ENCODE measurements at regions not wholly inside any gene's neighbourhood (a gene's known extent, or its start where the extent isn't known, plus 50 kb on each side); places are given as distances from the start of the nearest gene placed in this dataset.

DNA sequence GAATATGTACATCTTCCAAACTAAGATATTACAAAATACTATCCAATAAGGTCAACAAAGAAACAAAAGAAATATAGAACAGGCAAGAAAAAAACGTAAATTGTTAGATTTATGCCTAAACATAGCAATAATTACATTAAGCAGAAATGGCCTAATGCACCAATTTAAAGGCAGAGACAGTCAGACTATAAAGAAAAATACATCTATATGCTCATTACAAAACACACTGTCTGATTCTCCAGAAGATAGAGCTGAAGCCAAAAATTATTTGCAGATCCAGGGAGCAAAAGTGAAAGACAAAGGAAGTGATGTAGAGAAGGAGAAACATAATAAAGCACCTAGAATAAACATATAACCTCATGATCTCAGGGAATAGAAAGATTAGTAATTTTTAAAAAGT is 246.9 kb downstream of the PAPSS1 start:
- WGBS (ENCODE audit: insufficient coverage): no CpG with 5 or more reads among the region's 1 CpG
- no peaks in the 10 kb centered on the region for H3K4me1 ChIP-seq (ENCODE audit: control insufficient read depth, insufficient read depth, low read length)
- no peaks in the 10 kb centered on the region for H3K27me3 ChIP-seq (ENCODE audit: control insufficient read depth, insufficient read depth, low read length)
- H3K4me3 ChIP-seq (ENCODE audit: low read depth, low read length): no peak overlapping the region
- DNase-seq (ENCODE audit: low read depth in 4 of 6, low spot score in 6 of 6): no peak
- H3K27ac ChIP-seq (ENCODE audit: low read depth, low read length): no peak overlapping the region
- H3K36me3 ChIP-seq (ENCODE audit: control insufficient read depth, insufficient read depth, low read length): no peaks in the 10 kb centered on the region
- H3K9me3 ChIP-seq (ENCODE audit: control insufficient read depth, insufficient read depth, low read length): no peaks in the 10 kb centered on the region

DNA sequence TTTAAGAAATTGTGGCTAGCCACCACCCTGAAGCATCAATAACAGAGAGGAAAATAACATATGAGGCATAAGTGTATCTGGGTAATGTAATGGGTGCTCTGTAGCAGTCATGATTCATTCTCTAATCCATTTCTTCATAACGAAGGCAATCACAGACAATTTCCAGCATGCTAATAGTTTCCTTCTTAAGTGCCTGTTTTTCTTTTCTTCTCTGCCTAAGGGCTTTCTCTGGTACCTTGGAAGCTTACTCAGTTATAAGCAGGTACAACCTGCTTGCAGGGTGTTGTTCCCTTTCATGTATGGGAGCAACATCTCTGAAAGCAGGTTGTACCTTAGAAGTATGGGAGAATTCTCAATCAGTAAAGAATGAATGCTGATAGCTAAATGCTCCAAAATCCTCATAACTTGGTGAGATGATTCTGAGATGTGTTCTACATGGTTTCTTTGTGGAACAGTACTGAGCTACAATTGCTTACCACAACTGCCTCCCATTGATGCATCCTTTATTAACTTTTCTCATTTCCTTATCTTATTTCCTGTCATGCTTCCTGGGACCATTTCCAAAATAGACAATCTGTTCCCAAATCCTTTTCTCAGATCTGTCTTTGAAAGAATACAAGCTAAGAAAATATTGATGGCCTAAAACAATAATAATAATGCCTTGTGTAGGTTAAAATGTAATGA is 247.6 kb downstream of the PAPSS1 start:
- DNase-seq (ENCODE audit: low read depth in 4 of 6, low spot score in 6 of 6): no peak
- no CpG with 5 or more reads among the region's 1 CpG for WGBS (ENCODE audit: insufficient coverage)
- Histone ChIP-seq H3K9me3 (ENCODE audit: control insufficient read depth, insufficient read depth, low read length) (no peaks in the 10 kb centered on the region), H3K4me3 (ENCODE audit: low read depth, low read length) (no peak overlapping the region), H3K4me1 (ENCODE audit: control insufficient read depth, insufficient read depth, low read length) (no peaks in the 10 kb centered on the region), H3K27ac (ENCODE audit: low read depth, low read length) (no peak overlapping the region), H3K27me3 (ENCODE audit: control insufficient read depth, insufficient read depth, low read length) (no peaks in the 10 kb centered on the region), H3K36me3 (ENCODE audit: control insufficient read depth, insufficient read depth, low read length) (no peaks in the 10 kb centered on the region)

DNA sequence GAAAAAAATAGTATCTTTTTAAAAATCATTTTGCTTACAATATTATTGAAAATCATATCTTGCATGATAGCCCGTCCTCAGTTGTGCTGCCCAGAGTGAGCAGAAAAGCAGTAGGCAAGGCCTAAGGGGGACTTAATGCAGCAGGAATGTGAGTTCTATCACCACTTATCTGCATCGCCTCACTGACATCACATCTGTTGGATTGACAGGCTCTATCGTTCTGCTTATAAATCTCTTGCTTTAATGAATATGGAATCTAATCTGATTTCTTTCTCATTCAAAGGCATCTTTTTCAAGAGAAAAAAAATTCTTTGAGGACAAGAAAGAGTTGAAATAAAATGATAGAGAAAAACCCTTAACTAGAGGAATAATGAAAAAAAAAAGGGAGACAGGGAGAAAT is 249.9 kb downstream of the PAPSS1 start:
- H3K36me3 ChIP-seq (ENCODE audit: control insufficient read depth, insufficient read depth, low read length): no peaks in the 10 kb centered on the region
- no peaks in the 10 kb centered on the region for H3K27me3 ChIP-seq (ENCODE audit: control insufficient read depth, insufficient read depth, low read length)
- H3K4me3 ChIP-seq (ENCODE audit: low read depth, low read length): no peak overlapping the region
- H3K27ac ChIP-seq (ENCODE audit: low read depth, low read length): no peak overlapping the region
- H3K9me3 ChIP-seq (ENCODE audit: control insufficient read depth, insufficient read depth, low read length): no peaks in the 10 kb centered on the region
- peak in 1 of 6 donors; percentile 47 for DNase-seq (ENCODE audit: low read depth in 4 of 6, low spot score in 6 of 6)
- WGBS (ENCODE audit: insufficient coverage): no CpG with 5 or more reads among the region's 3 CpGs
- no peaks in the 10 kb centered on the region for H3K4me1 ChIP-seq (ENCODE audit: control insufficient read depth, insufficient read depth, low read length)

DNA sequence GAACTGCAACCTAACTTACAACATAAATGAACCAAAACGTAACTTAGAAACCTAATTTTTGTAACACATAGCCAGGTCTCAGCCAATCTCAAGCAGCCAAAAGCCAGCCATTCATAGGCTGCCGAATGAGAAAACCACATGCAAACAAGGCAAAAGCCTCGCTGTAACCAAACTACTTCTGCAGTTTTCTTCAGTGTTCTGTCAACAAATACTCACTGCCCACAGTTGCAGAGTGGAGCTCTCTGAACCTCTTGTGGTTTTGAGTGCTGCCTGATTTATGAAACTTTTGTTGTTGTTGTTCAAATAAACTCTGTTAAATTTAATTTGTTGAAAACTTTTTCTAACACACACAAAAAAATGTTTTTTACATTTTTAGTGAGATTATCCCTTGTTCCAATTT is 251.2 kb downstream of the PAPSS1 start:
- DNase-seq (ENCODE audit: low read depth in 4 of 6, low spot score in 6 of 6): no peak
- no peaks in the 10 kb centered on the region for H3K9me3 ChIP-seq (ENCODE audit: control insufficient read depth, insufficient read depth, low read length)
- H3K4me1 ChIP-seq (ENCODE audit: control insufficient read depth, insufficient read depth, low read length): no peaks in the 10 kb centered on the region
- 76% methylated on average over 2 of the region's 3 CpGs for WGBS (ENCODE audit: insufficient coverage)
- H3K36me3 ChIP-seq (ENCODE audit: control insufficient read depth, insufficient read depth, low read length): no peaks in the 10 kb centered on the region
- no peaks in the 10 kb centered on the region for H3K27me3 ChIP-seq (ENCODE audit: control insufficient read depth, insufficient read depth, low read length)
- no peak overlapping the region for H3K27ac ChIP-seq (ENCODE audit: low read depth, low read length)
- no peak overlapping the region for H3K4me3 ChIP-seq (ENCODE audit: low read depth, low read length)

DNA sequence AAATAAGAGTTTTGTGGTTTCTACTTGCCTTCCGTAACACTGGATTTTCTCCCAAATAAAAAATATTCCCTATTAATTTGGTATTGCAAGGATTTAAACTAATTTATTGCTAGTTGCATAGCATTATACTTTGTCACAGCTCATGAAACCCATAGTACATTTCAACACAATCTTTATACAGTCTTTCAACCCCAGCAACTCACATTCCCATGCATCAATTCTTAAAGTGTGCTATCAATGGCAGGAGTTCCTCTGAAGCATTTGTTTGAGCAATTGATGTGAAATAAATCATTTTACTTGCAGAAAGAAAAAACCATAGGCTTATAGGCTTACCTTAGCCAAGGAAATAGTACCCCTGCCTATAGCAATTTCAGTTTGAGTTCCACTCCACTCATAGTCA is 251.9 kb downstream of the PAPSS1 start:
- WGBS (ENCODE audit: insufficient coverage): no CpG with 5 or more reads among the region's 1 CpG

DNA sequence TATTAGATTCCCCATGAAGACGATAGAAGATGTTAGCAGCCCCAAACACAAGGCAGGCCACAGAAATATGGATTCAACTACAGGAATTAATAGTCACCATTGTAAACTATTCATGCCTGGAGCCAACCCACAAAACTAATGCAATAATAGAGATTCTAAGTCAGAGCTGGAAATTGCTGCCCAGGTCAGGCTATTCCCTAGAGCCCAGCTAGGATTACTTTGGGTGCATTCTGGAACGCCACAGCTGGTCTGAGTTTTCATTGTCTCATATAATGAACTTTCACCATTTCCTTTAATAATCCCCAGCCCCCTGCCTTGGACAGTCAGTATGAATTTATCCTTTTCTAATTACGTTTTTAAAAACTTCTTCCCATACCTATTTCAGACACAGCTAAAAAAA is 252.6 kb downstream of the PAPSS1 start:
- Histone ChIP-seq H3K36me3 (ENCODE audit: control insufficient read depth, insufficient read depth, low read length) (no peaks in the 10 kb centered on the region), H3K4me1 (ENCODE audit: control insufficient read depth, insufficient read depth, low read length) (no peaks in the 10 kb centered on the region), H3K27me3 (ENCODE audit: control insufficient read depth, insufficient read depth, low read length) (no peaks in the 10 kb centered on the region), H3K4me3 (ENCODE audit: low read depth, low read length) (no peak overlapping the region), H3K27ac (ENCODE audit: low read depth, low read length) (no peak overlapping the region), H3K9me3 (ENCODE audit: control insufficient read depth, insufficient read depth, low read length) (no peaks in the 10 kb centered on the region)
- WGBS (ENCODE audit: insufficient coverage): 88% methylated on average over 2 of the region's 3 CpGs
- DNase-seq (ENCODE audit: low read depth in 4 of 6, low spot score in 6 of 6): no peak

More for the DNA sequence above, 251.9 kb downstream of the PAPSS1 start:
- H3K36me3 ChIP-seq (ENCODE audit: control insufficient read depth, insufficient read depth, low read length): no peaks in the 10 kb centered on the region
- H3K4me3 ChIP-seq (ENCODE audit: low read depth, low read length): no peak overlapping the region
- H3K9me3 ChIP-seq (ENCODE audit: control insufficient read depth, insufficient read depth, low read length): no peaks in the 10 kb centered on the region
- no peaks in the 10 kb centered on the region for H3K4me1 ChIP-seq (ENCODE audit: control insufficient read depth, insufficient read depth, low read length)
- DNase-seq (ENCODE audit: low read depth in 4 of 6, low spot score in 6 of 6): peak in 1 of 6 donors; percentile 42
- H3K27me3 ChIP-seq (ENCODE audit: control insufficient read depth, insufficient read depth, low read length): no peaks in the 10 kb centered on the region
- H3K27ac ChIP-seq (ENCODE audit: low read depth, low read length): no peak overlapping the region

DNA sequence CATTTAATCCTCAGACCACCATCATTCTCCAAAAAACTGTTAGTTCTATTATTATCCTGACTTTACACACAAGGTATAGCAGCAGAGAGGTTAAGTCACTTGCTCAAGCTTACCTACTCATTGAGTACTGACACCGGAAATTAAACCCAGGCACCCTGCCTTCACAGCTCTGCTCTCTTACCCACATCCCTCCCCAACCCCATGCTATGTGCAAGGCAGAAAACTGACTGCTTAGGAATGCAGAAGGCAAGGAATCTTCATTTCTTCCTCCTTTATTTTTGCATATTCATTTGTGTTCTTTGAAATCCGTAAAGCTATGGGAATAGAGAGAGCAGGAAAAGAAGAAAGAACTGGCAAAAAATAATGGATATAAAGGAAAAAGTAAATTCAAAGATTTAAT is 261.8 kb downstream of the PAPSS1 start:
- no peaks in the 10 kb centered on the region for H3K36me3 ChIP-seq (ENCODE audit: control insufficient read depth, insufficient read depth, low read length)
- H3K27me3 ChIP-seq (ENCODE audit: control insufficient read depth, insufficient read depth, low read length): no peaks in the 10 kb centered on the region
- no peak overlapping the region for H3K27ac ChIP-seq (ENCODE audit: low read depth, low read length)
- no peaks in the 10 kb centered on the region for H3K9me3 ChIP-seq (ENCODE audit: control insufficient read depth, insufficient read depth, low read length)
- DNase-seq (ENCODE audit: low read depth in 4 of 6, low spot score in 6 of 6): no peak
- 89% methylated on average over 1 of the region's 2 CpGs for WGBS (ENCODE audit: insufficient coverage)
- no peak overlapping the region for H3K4me3 ChIP-seq (ENCODE audit: low read depth, low read length)
- no peaks in the 10 kb centered on the region for H3K4me1 ChIP-seq (ENCODE audit: control insufficient read depth, insufficient read depth, low read length)

DNA sequence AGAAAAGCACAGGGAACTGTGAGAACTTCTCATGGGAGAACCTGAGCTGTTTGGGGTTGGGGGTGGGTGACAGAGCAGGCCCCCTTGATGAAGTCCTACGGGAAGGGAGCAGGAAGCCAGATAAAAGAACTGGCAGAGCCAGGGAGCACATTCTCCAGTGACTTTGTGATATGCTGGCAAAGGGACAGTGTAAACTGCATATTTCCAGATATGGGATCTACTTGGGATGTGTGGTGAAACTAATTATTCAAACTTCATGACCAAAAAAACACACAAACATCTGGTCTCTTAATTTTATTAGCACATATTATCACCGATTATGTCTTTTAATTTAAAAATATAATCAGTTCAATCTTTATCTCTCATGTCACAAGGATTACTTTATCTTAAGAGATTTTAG is 266.0 kb downstream of the PAPSS1 start:
- no peak for DNase-seq (ENCODE audit: low read depth in 4 of 6, low spot score in 6 of 6)
- Histone ChIP-seq H3K9me3 (ENCODE audit: control insufficient read depth, insufficient read depth, low read length) (no peaks in the 10 kb centered on the region), H3K36me3 (ENCODE audit: control insufficient read depth, insufficient read depth, low read length) (no peaks in the 10 kb centered on the region), H3K27me3 (ENCODE audit: control insufficient read depth, insufficient read depth, low read length) (no peaks in the 10 kb centered on the region), H3K27ac (ENCODE audit: low read depth, low read length) (no peak overlapping the region), H3K4me1 (ENCODE audit: control insufficient read depth, insufficient read depth, low read length) (no peaks in the 10 kb centered on the region), H3K4me3 (ENCODE audit: low read depth, low read length) (no peak overlapping the region)
- 75% methylated on average over 1 of the region's 2 CpGs for WGBS (ENCODE audit: insufficient coverage)

DNA sequence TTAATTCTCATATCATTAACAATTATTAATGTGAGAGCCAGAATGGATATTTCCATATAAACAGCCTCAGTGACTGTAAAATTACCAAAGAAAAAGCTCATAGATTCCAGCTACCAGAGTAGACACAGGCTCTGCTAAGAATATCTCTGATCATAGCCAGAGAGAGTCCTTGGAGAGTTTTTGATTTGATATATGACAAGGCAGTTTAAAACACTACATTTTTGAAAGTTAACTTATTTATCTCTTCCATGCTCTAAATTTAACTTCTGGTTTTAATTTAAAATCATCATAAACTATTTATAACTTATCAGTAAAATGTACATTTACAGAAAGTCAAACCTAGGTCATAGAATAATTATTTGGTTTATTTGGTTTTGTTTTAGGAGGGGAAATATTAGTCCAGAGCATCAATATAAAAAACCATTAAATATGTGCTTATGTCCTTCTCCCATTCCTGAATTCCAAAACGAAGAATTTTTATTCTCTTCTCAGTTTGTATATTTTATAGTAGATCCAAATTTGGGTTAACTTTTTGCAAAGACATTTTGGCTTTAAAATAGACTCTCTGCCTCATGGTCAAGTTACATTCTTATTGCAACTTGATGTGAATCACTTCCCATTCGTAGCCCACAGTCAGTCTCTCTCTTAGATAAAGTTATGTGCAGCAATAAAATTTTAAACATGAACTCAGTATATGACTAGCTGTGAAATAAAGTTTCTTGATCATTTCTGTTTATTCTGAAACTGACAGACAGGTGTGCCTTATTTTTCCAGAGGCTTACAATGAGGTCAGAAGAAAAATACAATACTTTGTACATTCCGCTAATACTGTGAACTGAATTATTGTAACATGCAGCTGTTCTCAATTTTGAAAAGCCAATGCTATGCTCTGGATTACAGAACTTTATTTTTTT is 267.1 kb downstream of the PAPSS1 start:
- H3K9me3 ChIP-seq (ENCODE audit: control insufficient read depth, insufficient read depth, low read length): no peaks in the 10 kb centered on the region
- H3K4me3 ChIP-seq (ENCODE audit: low read depth, low read length): no peak overlapping the region
- H3K27me3 ChIP-seq (ENCODE audit: control insufficient read depth, insufficient read depth, low read length): no peaks in the 10 kb centered on the region
- H3K27ac ChIP-seq (ENCODE audit: low read depth, low read length): no peak overlapping the region
- H3K36me3 ChIP-seq (ENCODE audit: control insufficient read depth, insufficient read depth, low read length): no peaks in the 10 kb centered on the region
- no peaks in the 10 kb centered on the region for H3K4me1 ChIP-seq (ENCODE audit: control insufficient read depth, insufficient read depth, low read length)
- no CpG with 5 or more reads among the region's 3 CpGs for WGBS (ENCODE audit: insufficient coverage)
- no peak for DNase-seq (ENCODE audit: low read depth in 4 of 6, low spot score in 6 of 6)

Data from spinal cord (tissue), 9 donors.